Trophoblast cell (in vitro differentiated cells and primary cell): ENCODE measurements at regions not wholly inside any gene's neighbourhood (a gene's known extent, or its start where the extent isn't known, plus 50 kb on each side); places are given as distances from the start of the nearest gene placed in this dataset.

Source experiments
- DNase-seq, 2 donors: peaks; one replicate each; pipeline ENCODE4 v3.0.0-alpha.2; 2016
- H2AFZ ChIP-seq: 2 replicates; pipeline ENCODE4 v1.6.1; 2013; ENCODE audit warnings: low read length, moderate library complexity, mild to moderate bottlenecking; ENCODE audit not compliant: insufficient read depth, poor library complexity
- H2AK5ac ChIP-seq: 2 replicates; pipeline ENCODE4 v1.6.1; 2013; ENCODE audit warnings: mild to moderate bottlenecking, low read length
- H2BK120ac ChIP-seq: 2 replicates; pipeline ENCODE4 v1.6.1; 2013; ENCODE audit warnings: low read length, mild to moderate bottlenecking, moderate library complexity; ENCODE audit not compliant: insufficient read depth, poor library complexity
- H2BK12ac ChIP-seq: 2 replicates; pipeline ENCODE4 v1.6.1; 2013; ENCODE audit warnings: mild to moderate bottlenecking, low read length, moderate library complexity
- H2BK5ac ChIP-seq: 2 replicates; pipeline ENCODE4 v1.6.1; 2013; ENCODE audit warnings: low read length, low read depth, moderate library complexity, mild to moderate bottlenecking; ENCODE audit not compliant: poor library complexity
- H3K14ac ChIP-seq: 2 replicates; pipeline ENCODE4 v1.6.1; 2013; ENCODE audit warnings: mild to moderate bottlenecking, low read length
- H3K18ac ChIP-seq: 2 replicates; pipeline ENCODE4 v1.6.1; 2013; ENCODE audit warnings: mild to moderate bottlenecking, low read length
- H3K23ac ChIP-seq: 2 replicates; pipeline ENCODE4 v1.6.1; 2013; ENCODE audit warnings: low read length
- H3K27ac ChIP-seq: 2 replicates; pipeline ENCODE4 v1.5.1; 2013; ENCODE audit warnings: low read depth, mild to moderate bottlenecking, inconsistent platforms, low read length, moderate library complexity
- H3K27me3 ChIP-seq: 2 replicates; pipeline ENCODE4 v1.6.1; 2013; ENCODE audit warnings: inconsistent platforms, mild to moderate bottlenecking, low read length, moderate library complexity; ENCODE audit not compliant: insufficient read depth
- H3K36me3 ChIP-seq, 2 experiments: 1 replicate in 1 of 2; 2 replicates in 1 of 2; pipeline ENCODE4 v1.6.1; 2013; ENCODE audit warnings: low read length in 2 of 2, mild to moderate bottlenecking in 2 of 2, moderate library complexity in 1 of 2; ENCODE audit not compliant: insufficient read depth in 2 of 2, control insufficient read depth in 1 of 2
- H3K4ac ChIP-seq: 2 replicates; pipeline ENCODE4 v1.6.1; 2013; ENCODE audit warnings: low read depth, mild to moderate bottlenecking, low read length, moderate library complexity
- H3K4me1 ChIP-seq, 2 experiments: 1 replicate in 1 of 2; 2 replicates in 1 of 2; pipeline ENCODE4 v1.6.1; 2013; ENCODE audit warnings: low read length in 2 of 2, mild to moderate bottlenecking in 2 of 2, moderate library complexity in 1 of 2; ENCODE audit not compliant: insufficient read depth in 2 of 2, control insufficient read depth in 1 of 2
- H3K4me2 ChIP-seq: 2 replicates; pipeline ENCODE4 v1.6.1; 2013; ENCODE audit warnings: inconsistent platforms, mild to moderate bottlenecking, low read length, moderate library complexity
- H3K4me3 ChIP-seq: 2 replicates; pipeline ENCODE4 v1.5.1; 2013; ENCODE audit warnings: mild to moderate bottlenecking, low read depth, low read length, inconsistent platforms
- H3K79me1 ChIP-seq: one replicate; pipeline ENCODE4 v1.6.1; 2013; ENCODE audit warnings: low read length
- H3K79me2 ChIP-seq: 2 replicates; pipeline ENCODE4 v1.6.1; 2013; ENCODE audit warnings: low read length, mild to moderate bottlenecking; ENCODE audit not compliant: control insufficient read depth, insufficient read depth, poor library complexity
- H3K9ac ChIP-seq: 2 replicates; pipeline ENCODE4 v1.6.1; 2013; ENCODE audit warnings: mild to moderate bottlenecking, low read length
- H3K9me3 ChIP-seq: 2 replicates; pipeline ENCODE4 v1.6.1; 2013; ENCODE audit warnings: low read depth, mild to moderate bottlenecking, control low read depth, inconsistent platforms, low read length; ENCODE audit not compliant: insufficient read depth
- H4K12ac ChIP-seq: 2 replicates; pipeline ENCODE4 v1.6.1; 2013; ENCODE audit warnings: low read depth, mild to moderate bottlenecking, low read length, moderate library complexity
- H4K8ac ChIP-seq: 2 replicates; pipeline ENCODE4 v1.6.1; 2013; ENCODE audit warnings: low read depth, mild to moderate bottlenecking, low read length, moderate library complexity
- H4K91ac ChIP-seq: one replicate; pipeline ENCODE4 v1.6.1; 2013; ENCODE audit warnings: low read depth, mild to moderate bottlenecking, low read length, moderate library complexity
- WGBS: extraction: QIAGEN DNeasy Blood & Tissue Kit; methylation state at CpG from one replicate; pipeline ENCODE4 v1.1.7; 2013; ENCODE audit warnings: missing lambda C conversion rate; ENCODE audit not compliant: insufficient read length, insufficient coverage; ENCODE audit errors: extremely low coverage; 5-methylcytosine and 5-hydroxymethylcytosine counted together

DNA sequence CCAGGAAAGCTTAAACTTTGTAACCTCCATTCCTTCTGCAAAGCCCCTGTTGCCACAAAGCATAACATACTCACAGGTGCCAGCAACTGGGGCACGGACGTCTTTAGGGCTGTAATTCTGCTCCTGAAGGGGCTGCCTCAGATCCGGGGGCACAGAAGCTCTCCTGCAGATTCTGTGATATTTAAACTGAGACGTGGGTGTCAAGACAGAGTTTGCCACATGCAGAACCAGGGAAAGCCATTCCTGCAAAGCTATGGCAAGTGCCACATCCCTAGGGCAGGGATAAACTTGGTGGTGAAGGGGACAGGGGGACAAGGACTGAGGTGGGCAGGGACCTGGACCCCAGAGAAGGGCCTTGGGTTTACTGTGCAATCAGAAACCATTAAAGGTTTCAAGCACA, 247.2 kb downstream of the EIPR1 start:
- no peak overlapping the region for H2BK5ac ChIP-seq
- no peak overlapping the region for H3K4me2 ChIP-seq
- H3K23ac ChIP-seq: no peak overlapping the region
- H3K4me3 ChIP-seq: no peak overlapping the region
- no peak overlapping the region for H2BK120ac ChIP-seq
- H4K8ac ChIP-seq: no peak overlapping the region
- H3K36me3 ChIP-seq: no peaks in the 10 kb centered on the region
- H3K27me3 ChIP-seq: no peaks in the 10 kb centered on the region
- no peak overlapping the region for H3K14ac ChIP-seq
- H3K4me1 ChIP-seq: no peaks in the 10 kb centered on the region
- no CpG with 5 or more reads among the region's 4 CpGs for WGBS
- no peak overlapping the region for H4K12ac ChIP-seq
- H3K18ac ChIP-seq: no peak overlapping the region
- no peak overlapping the region for H2AFZ ChIP-seq
- H3K27ac ChIP-seq: no peak overlapping the region
- H3K79me2 ChIP-seq: no peaks in the 10 kb centered on the region
- H4K91ac ChIP-seq: no peak overlapping the region
- peaks cover 6% of the 10 kb centered on the region for H3K9me3 ChIP-seq
- no peak overlapping the region for H2BK12ac ChIP-seq
- DNase-seq: no peak
- no peak overlapping the region for H2AK5ac ChIP-seq
- H3K9ac ChIP-seq: no peak overlapping the region
- H3K4ac ChIP-seq: no peak overlapping the region
- H3K79me1 ChIP-seq: no peaks in the 10 kb centered on the region

DNA sequence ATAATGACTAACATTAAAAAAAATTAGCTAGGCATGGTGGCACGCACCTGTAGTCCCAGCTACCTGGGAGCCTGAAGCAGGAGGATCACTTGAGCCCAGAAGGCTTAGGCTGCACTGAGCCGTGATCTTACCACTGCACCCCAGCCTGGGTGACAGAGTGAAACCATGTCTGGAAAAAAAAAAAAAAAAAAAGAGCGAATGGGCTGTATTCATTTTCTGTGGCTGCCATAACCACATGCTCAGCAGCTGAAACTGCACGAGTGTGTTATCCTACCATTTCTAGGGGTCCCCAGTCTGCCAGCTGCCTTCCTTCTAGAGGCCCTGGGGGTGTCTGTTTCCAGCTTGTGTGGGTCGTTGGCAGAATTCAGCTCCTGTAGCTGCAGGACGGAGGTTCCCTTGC, 247.8 kb downstream of the EIPR1 start:
- Histone ChIP-seq H4K91ac (no peak overlapping the region), H2BK12ac (no peak overlapping the region), H3K4ac (no peak overlapping the region), H3K4me3 (no peak overlapping the region), H2BK5ac (no peak overlapping the region), H3K27ac (no peak overlapping the region), H2AFZ (no peak overlapping the region), H3K79me1 (no peaks in the 10 kb centered on the region), H3K18ac (no peak overlapping the region), H4K12ac (no peak overlapping the region), H3K9ac (no peak overlapping the region), H2BK120ac (no peak overlapping the region), H3K79me2 (no peaks in the 10 kb centered on the region), H3K14ac (no peak overlapping the region), H3K9me3 (peaks cover 6% of the 10 kb centered on the region), H3K36me3 (no peaks in the 10 kb centered on the region), H3K27me3 (no peaks in the 10 kb centered on the region), H3K4me1 (no peaks in the 10 kb centered on the region), H2AK5ac (no peak overlapping the region), H3K23ac (no peak overlapping the region), H4K8ac (no peak overlapping the region), H3K4me2 (no peak overlapping the region)
- no CpG with 5 or more reads among the region's 6 CpGs for WGBS
- no peak for DNase-seq

- Histone ChIP-seq H4K8ac (no peak overlapping the region), H3K4ac (no peak overlapping the region), H4K12ac (no peak overlapping the region), H4K91ac (no peak overlapping the region), H3K23ac (no peak overlapping the region), H3K79me1 (no peaks in the 10 kb centered on the region), H2BK12ac (no peak overlapping the region), H2AFZ (no peak overlapping the region), H3K27ac (no peak overlapping the region), H3K79me2 (no peaks in the 10 kb centered on the region), H3K36me3 (no peaks in the 10 kb centered on the region), H2BK5ac (no peak overlapping the region), H2BK120ac (no peak overlapping the region), H3K4me3 (no peak overlapping the region), H2AK5ac (no peak overlapping the region), H3K4me1 (no peaks in the 10 kb centered on the region), H3K9ac (no peak overlapping the region), H3K9me3 (peaks cover 1% of the 10 kb centered on the region), H3K27me3 (no peaks in the 10 kb centered on the region), H3K18ac (no peak overlapping the region), H3K14ac (no peak overlapping the region), H3K4me2 (no peak overlapping the region)
- WGBS: no CpG with 5 or more reads among the region's 7 CpGs
- no peak for DNase-seq
Observed at GRCh38 chr2:3128786-3129185, 248.8 kb downstream of the EIPR1 start.

DNA sequence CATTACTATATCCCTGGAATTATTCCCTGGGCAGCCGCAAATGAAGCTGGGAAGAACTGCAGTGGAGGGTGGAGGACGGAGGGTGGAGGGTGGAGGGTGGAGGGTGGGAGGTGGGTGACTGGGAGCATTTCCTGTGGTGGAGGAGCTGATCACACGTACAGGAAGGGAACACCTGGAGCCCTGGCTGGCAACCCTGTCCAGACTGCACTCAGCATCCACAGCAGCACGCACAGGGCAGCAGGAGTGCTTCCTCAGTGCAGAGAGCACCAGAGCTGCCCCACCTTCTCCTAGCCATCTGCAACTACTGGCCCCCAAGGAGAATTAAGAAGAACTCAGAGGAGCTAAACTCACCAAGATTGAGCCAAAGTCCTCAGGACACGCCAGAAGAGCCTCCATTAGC, 249.9 kb downstream of the EIPR1 start:
- no peak overlapping the region for H3K4ac ChIP-seq
- peaks cover 1% of the 10 kb centered on the region for H3K9me3 ChIP-seq
- no peak overlapping the region for H2AFZ ChIP-seq
- H4K91ac ChIP-seq: no peak overlapping the region
- no peak for DNase-seq
- H2AK5ac ChIP-seq: no peak overlapping the region
- no peak overlapping the region for H2BK12ac ChIP-seq
- H2BK5ac ChIP-seq: no peak overlapping the region
- H3K14ac ChIP-seq: no peak overlapping the region
- H3K36me3 ChIP-seq: no peaks in the 10 kb centered on the region
- no peak overlapping the region for H2BK120ac ChIP-seq
- H3K79me1 ChIP-seq: no peaks in the 10 kb centered on the region
- H3K9ac ChIP-seq: no peak overlapping the region
- H3K4me2 ChIP-seq: no peak overlapping the region
- no peak overlapping the region for H3K23ac ChIP-seq
- H4K12ac ChIP-seq: no peak overlapping the region
- H3K27me3 ChIP-seq: no peaks in the 10 kb centered on the region
- WGBS: no CpG with 5 or more reads among the region's 5 CpGs
- no peaks in the 10 kb centered on the region for H3K4me1 ChIP-seq
- no peak overlapping the region for H3K4me3 ChIP-seq
- H3K18ac ChIP-seq: no peak overlapping the region
- no peaks in the 10 kb centered on the region for H3K79me2 ChIP-seq
- H3K27ac ChIP-seq: no peak overlapping the region
- H4K8ac ChIP-seq: no peak overlapping the region
